ENCODE measurements at regions not wholly inside any gene's neighbourhood (a gene's known extent, or its start where the extent isn't known, plus 50 kb on each side); places are given as distances from the start of the nearest gene placed in this dataset.

DNA sequence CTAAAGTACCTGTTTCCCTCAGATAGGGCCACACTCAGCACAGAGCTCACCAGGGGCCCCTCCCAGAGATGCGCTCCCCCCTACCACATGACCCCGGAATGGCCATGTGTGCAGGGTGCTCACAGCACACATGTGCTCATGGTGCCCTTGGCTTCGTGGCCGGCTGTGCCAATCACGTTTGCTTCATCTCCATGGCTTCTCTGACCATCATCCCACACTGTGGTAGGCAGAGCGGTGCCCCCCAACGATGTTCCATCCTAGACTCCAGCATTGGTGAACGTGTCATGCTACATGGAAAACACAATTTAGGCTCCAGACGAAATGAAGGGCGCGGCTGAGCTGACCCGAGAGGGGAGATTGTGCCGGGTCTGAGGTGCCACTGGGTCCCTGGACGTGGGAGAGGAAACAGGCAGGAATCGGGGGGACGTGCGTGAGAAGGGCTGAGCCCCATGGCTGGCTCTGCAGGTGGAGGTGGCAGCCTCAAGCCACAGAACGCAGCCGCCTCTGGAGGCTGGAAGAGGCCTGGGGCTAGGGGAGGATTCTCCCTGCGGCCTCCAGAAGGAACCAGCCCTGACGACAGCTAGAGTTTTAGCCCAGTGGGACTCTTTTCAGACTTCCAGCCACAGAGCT lies 126.5 kb downstream of the DLL1 start:
- Mint-ChIP-seq H3K27me3 (ENCODE audit: unreplicated experiment) (no peaks in the 10 kb centered on the region), H3K36me3 (ENCODE audit: unreplicated experiment) (no peaks in the 10 kb centered on the region), H3K4me1 (ENCODE audit: unreplicated experiment) (no peaks in the 10 kb centered on the region), H3K27ac (ENCODE audit: unreplicated experiment) (no peak overlapping the region), H3K9me3 (ENCODE audit: unreplicated experiment) (peaks cover 14% of the 10 kb centered on the region), H3K4me3 (ENCODE audit: unreplicated experiment) (no peak overlapping the region)
- no peak for DNase-seq (ENCODE audit: extremely low spot score, unreplicated experiment)
- TF ChIP-seq, protein P1, sequence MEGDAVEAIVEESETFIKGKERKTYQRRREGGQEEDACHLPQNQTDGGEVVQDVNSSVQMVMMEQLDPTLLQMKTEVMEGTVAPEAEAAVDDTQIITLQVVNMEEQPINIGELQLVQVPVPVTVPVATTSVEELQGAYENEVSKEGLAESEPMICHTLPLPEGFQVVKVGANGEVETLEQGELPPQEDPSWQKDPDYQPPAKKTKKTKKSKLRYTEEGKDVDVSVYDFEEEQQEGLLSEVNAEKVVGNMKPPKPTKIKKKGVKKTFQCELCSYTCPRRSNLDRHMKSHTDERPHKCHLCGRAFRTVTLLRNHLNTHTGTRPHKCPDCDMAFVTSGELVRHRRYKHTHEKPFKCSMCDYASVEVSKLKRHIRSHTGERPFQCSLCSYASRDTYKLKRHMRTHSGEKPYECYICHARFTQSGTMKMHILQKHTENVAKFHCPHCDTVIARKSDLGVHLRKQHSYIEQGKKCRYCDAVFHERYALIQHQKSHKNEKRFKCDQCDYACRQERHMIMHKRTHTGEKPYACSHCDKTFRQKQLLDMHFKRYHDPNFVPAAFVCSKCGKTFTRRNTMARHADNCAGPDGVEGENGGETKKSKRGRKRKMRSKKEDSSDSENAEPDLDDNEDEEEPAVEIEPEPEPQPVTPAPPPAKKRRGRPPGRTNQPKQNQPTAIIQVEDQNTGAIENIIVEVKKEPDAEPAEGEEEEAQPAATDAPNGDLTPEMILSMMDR (IDR thresholded peaks at IDR 0.05): no peak

GRCh38 chr6:170163405-170164170 lies 127.3 kb downstream of the DLL1 start:
- TF ChIP-seq, protein P1 (IDR thresholded peaks at IDR 0.05): no peak
- no peak overlapping the region for H3K4me3 Mint-ChIP-seq (ENCODE audit: unreplicated experiment)
- no peaks in the 10 kb centered on the region for H3K4me1 Mint-ChIP-seq (ENCODE audit: unreplicated experiment)
- no peak for DNase-seq (ENCODE audit: extremely low spot score, unreplicated experiment)
- H3K9me3 Mint-ChIP-seq (ENCODE audit: unreplicated experiment): peaks cover 14% of the 10 kb centered on the region
- no peak overlapping the region for H3K27ac Mint-ChIP-seq (ENCODE audit: unreplicated experiment)
- H3K27me3 Mint-ChIP-seq (ENCODE audit: unreplicated experiment): no peaks in the 10 kb centered on the region
- no peaks in the 10 kb centered on the region for H3K36me3 Mint-ChIP-seq (ENCODE audit: unreplicated experiment)

DNA sequence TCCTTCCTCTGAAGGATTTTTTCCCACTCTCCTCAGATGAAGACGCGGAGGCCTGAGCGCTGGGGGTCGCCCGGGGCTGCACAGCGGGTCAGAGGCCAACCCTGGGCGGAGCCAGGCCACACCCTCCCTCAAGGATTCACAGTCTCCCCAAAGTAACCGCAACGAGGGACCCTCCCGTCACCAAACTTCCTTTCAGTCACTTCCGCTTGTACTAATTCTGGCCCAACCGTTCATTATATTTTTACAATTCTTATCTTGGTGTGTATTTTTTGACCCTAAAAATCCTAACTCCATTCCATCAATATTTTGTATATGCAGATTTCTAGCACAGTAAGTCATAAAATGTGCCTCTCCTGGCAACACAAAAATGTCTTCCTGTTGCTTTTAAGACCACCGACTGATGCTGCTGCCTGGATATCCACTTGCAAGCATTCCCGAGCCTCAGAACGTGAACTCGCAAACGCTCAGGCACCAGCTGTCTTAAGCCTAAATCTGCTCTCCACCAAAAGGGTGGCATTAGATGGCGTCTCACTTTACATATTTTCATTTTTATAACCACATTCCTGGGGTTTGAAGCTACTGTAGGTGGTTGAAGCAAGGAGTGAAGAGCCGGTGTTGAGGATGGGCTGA lies 128.0 kb downstream of the DLL1 start:
- TF ChIP-seq, protein P1 (IDR thresholded peaks at IDR 0.05): no peak
- no peaks in the 10 kb centered on the region for H3K36me3 Mint-ChIP-seq (ENCODE audit: unreplicated experiment)
- H3K9me3 Mint-ChIP-seq (ENCODE audit: unreplicated experiment): peaks cover 14% of the 10 kb centered on the region
- no peak for DNase-seq (ENCODE audit: extremely low spot score, unreplicated experiment)
- no peak overlapping the region for H3K27ac Mint-ChIP-seq (ENCODE audit: unreplicated experiment)
- no peaks in the 10 kb centered on the region for H3K27me3 Mint-ChIP-seq (ENCODE audit: unreplicated experiment)
- H3K4me1 Mint-ChIP-seq (ENCODE audit: unreplicated experiment): no peaks in the 10 kb centered on the region
- H3K4me3 Mint-ChIP-seq (ENCODE audit: unreplicated experiment): no peak overlapping the region

DNA sequence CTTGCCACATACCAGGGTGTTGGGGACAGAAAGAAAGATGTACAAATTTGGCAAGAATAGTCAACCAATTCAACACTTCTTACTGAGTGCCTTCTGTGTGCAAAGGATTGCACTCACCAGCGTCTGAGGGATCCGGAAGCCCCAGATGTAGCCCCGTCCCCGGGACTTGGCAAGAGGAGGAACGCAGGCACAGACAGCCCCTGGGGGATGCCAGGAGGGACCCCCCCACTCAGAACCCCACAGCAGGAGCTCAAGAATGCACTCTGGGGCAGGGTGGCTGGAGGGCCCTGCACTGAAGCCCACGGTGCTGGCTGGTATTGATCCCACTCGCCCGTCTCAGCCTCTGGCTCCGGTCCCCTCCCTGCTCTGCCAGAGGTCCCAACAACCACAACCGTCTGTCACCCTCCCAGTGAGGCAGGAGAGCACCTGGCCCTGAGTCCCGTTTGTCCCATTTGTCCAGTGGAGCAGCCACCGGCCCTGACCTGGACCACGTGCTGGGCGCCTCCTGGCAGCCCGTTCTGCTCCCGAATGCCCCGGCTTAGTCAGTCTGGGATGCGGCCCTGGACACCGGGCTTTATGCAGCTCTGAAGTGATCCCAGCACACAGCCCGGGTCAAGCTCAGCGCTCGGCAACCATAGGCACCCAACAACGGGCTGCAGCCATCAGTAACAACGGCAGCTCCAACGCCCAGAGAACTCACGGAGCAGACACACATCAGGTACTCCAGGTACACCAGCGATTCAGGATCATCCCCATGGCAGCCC lies 128.7 kb downstream of the DLL1 start:
- no peak for DNase-seq (ENCODE audit: extremely low spot score, unreplicated experiment)
- Mint-ChIP-seq H3K36me3 (ENCODE audit: unreplicated experiment) (no peaks in the 10 kb centered on the region), H3K4me3 (ENCODE audit: unreplicated experiment) (no peak overlapping the region), H3K27ac (ENCODE audit: unreplicated experiment) (no peak overlapping the region), H3K27me3 (ENCODE audit: unreplicated experiment) (no peaks in the 10 kb centered on the region), H3K4me1 (ENCODE audit: unreplicated experiment) (no peaks in the 10 kb centered on the region), H3K9me3 (ENCODE audit: unreplicated experiment) (peaks cover 14% of the 10 kb centered on the region)
- TF ChIP-seq, protein P1 (IDR thresholded peaks at IDR 0.05): no peak

Data from osteocyte (in vitro differentiated cells).